Upper lobe of left lung (tissue), 6 donors: ENCODE measurements at regions not wholly inside any gene's neighbourhood (a gene's known extent, or its start where the extent isn't known, plus 50 kb on each side); places are given as distances from the start of the nearest gene placed in this dataset.
"Not testable (repeated sequence)": the region's sequence is repeated elsewhere in the genome, so short reads cannot be mapped to it uniquely, and the experiment has no call there.

Experiments used
- ATAC-seq, 2 donors: fragments of 200-7000 bp; cut with Tn5 transposase; one replicate each; pipeline ENCODE4 v1.9.1; 2022; ENCODE audit warnings: mild to moderate bottlenecking in 2 of 2, moderate library complexity in 2 of 2; ENCODE audit not compliant: low FRiP score in 2 of 2
- DNase-seq, 2 donors: peaks; one replicate each; pipeline ENCODE4 v3.0.0-alpha.2; 2019 to 2020
- H3K27ac ChIP-seq, 4 donors: fragments of 200-600 bp; sonication (generic); one replicate each; pipeline ENCODE4 v1.5.1; 2016 to 2019
- H3K27me3 ChIP-seq, 4 donors: fragments of 200-600 bp; sonication (generic); one replicate each; pipeline ENCODE4 v1.5.1; 2017 to 2019
- H3K36me3 ChIP-seq, 4 donors: fragments of 200-600 bp; sonication (generic); one replicate each; pipeline ENCODE4 v1.5.1; 2016 to 2019
- H3K4me1 ChIP-seq, 4 donors: fragments of 200-600 bp; sonication (generic); one replicate each; pipeline ENCODE4 v1.5.1; 2018 to 2019
- H3K4me3 ChIP-seq, 4 donors: fragments of 200-600 bp; sonication (generic); one replicate each; pipeline ENCODE4 v1.5.1; 2017 to 2019; ENCODE audit warnings: mild to moderate bottlenecking in 2 of 4, moderate library complexity in 1 of 4
- H3K9me3 ChIP-seq, 4 donors: fragments of 200-600 bp; sonication (generic); one replicate each; pipeline ENCODE4 v1.5.1; 2018 to 2019
- CTCF ChIP-seq, 6 experiments: fragments of 450-650 bp in 4 of 6; fragments of 200-600 bp in 2 of 6; sonication (generic) in 2 of 6; IDR thresholded peaks; one replicate each; pipeline ENCODE4 v1.5.1; 2016 to 2019; ENCODE audit warnings: antibody characterized with exemption in 6 of 6
- EP300 ChIP-seq, 4 donors: sonication (generic); formaldehyde crosslinking; IDR thresholded peaks; one replicate each; pipeline ENCODE4 v1.5.1; 2017; ENCODE audit warnings: antibody characterized with exemption in 4 of 4, control low read depth in 2 of 4
- POLR2A ChIP-seq, 4 donors: fragments of 450-650 bp; IDR thresholded peaks; one replicate each; pipeline ENCODE4 v1.5.1; 2016 to 2017; ENCODE audit warnings: antibody characterized with exemption in 4 of 4, mild to moderate bottlenecking in 2 of 4
- POLR2AphosphoS5 ChIP-seq, 2 donors: sonication (generic); formaldehyde crosslinking; IDR thresholded peaks; one replicate each; pipeline ENCODE4 v1.5.1; 2017; ENCODE audit warnings: antibody characterized with exemption in 2 of 2
- WGBS, 2 donors: methylation state at CpG; one replicate each; pipeline ENCODE4 v1.1.5; 2017 to 2018; 5-methylcytosine and 5-hydroxymethylcytosine counted together
- donor health status: DM: no; HTN: no; CAD: no; lungs with moderate emphysema.
- donor health status: DM: no; HTN: yes; CAD: no; lungs with severe emphysema.

DNA sequence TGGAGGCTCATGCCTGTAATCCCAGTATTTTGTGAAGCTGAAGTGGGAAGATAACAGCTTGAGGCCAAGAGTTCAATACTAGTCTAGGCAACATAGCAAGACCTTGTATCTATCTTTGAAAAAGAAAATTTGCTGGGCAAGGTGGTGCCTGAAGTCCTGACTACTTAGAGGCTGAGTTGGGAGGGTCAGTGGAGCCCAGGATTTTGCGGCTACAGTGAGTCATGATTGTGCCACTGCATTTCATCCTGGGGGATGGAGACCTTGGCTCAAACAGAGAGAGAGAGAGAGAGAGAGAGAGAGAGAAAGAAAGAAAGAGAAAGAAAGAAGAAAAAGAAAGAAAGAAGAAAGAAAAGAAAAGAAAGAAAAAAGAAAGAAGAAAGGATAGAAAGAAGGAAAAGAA, 1872.3 kb upstream of the PCDH20 start:
- Histone ChIP-seq H3K4me1 (no peaks in the 10 kb centered on the region), H3K27ac (no peak overlapping the region), H3K27me3 (no peaks in the 10 kb centered on the region), H3K36me3 (no peaks in the 10 kb centered on the region), H3K9me3 (peaks cover 0 to 9% (median 0%) of the 10 kb centered on the region in 4 donors), H3K4me3 (no peak overlapping the region)
- ATAC-seq (no peak), DNase-seq (no peak)
- no peak for TF ChIP-seq EP300 (IDR thresholded peaks at IDR 0.05)
- WGBS, 2 donors = 93 to 97% methylated on average over 1 of the region's 1 CpG

DNA sequence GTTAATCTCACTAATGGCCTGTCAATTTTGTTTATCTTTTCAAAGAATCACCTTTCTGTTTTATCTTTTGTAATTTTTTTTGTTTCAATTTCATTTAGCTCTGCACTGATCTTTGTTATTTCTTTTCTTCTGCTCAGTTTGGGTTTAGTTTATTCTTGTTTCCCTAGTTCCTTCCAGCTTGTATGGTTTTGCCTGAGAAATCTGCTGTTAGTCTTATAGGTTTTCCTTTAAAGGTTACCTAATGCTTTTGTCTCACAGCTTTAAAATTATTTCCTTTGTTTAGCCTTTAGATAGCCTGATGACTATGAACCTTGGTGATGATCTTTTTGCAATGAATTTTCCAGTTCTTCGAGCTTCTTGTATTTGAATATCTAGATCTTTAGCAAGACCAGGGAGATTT, 1869.8 kb upstream of the PCDH20 start:
- no peaks in the 10 kb centered on the region for H3K27me3 ChIP-seq
- DNase-seq = no peak
- ATAC-seq = no peak
- H3K4me3 ChIP-seq = no peak overlapping the region
- no peaks in the 10 kb centered on the region for H3K36me3 ChIP-seq
- WGBS, 2 donors = 79 to 87% methylated on average over 1 of the region's 1 CpG
- TF ChIP-seq POLR2AphosphoS5 (IDR thresholded peaks at IDR 0.05) (no peak), EP300 (IDR thresholded peaks at IDR 0.05) (no peak), POLR2A (IDR thresholded peaks at IDR 0.05) (no peak), CTCF (IDR thresholded peaks at IDR 0.05) (no peak)
- H3K4me1 ChIP-seq = no peaks in the 10 kb centered on the region
- H3K27ac ChIP-seq = no peak overlapping the region
- H3K9me3 ChIP-seq = peaks cover 0 to 9% (median 0%) of the 10 kb centered on the region in 4 donors

- H3K27me3 ChIP-seq = no peaks in the 10 kb centered on the region
- H3K4me3 ChIP-seq = no peak overlapping the region
- H3K27ac ChIP-seq = no peak overlapping the region
- no peaks in the 10 kb centered on the region for H3K36me3 ChIP-seq
- ATAC-seq = no peak
- H3K9me3 ChIP-seq = no peaks in the 10 kb centered on the region
- TF ChIP-seq POLR2AphosphoS5 (IDR thresholded peaks at IDR 0.05) (no peak), CTCF (IDR thresholded peaks at IDR 0.05) (no peak), EP300 (IDR thresholded peaks at IDR 0.05) (no peak), POLR2A (IDR thresholded peaks at IDR 0.05) (no peak)
- WGBS, 2 donors = 38 to 85% methylated on average over 2 of the region's 2 CpGs
- DNase-seq = no peak
- no peaks in the 10 kb centered on the region for H3K4me1 ChIP-seq
Measured at GRCh38 chr13:63279136-63279535, 1863.5 kb upstream of the PCDH20 start.

GRCh38 chr13:63274772-63275171, 1859.1 kb upstream of the PCDH20 start:
- no peak for ATAC-seq
- WGBS, 2 donors = 57 to 68% methylated on average over 1 of the region's 1 CpG
- Histone ChIP-seq H3K27ac (no peak overlapping the region), H3K9me3 (no peaks in the 10 kb centered on the region), H3K27me3 (no peaks in the 10 kb centered on the region), H3K36me3 (no peaks in the 10 kb centered on the region), H3K4me1 (no peaks in the 10 kb centered on the region), H3K4me3 (no peak overlapping the region)
- no peak for TF ChIP-seq EP300 (IDR thresholded peaks at IDR 0.05)
- TF ChIP-seq POLR2AphosphoS5 (IDR thresholded peaks at IDR 0.05) = no peak
- no peak for TF ChIP-seq POLR2A (IDR thresholded peaks at IDR 0.05)
- TF ChIP-seq CTCF (IDR thresholded peaks at IDR 0.05) = no peak
- no peak for DNase-seq

DNA sequence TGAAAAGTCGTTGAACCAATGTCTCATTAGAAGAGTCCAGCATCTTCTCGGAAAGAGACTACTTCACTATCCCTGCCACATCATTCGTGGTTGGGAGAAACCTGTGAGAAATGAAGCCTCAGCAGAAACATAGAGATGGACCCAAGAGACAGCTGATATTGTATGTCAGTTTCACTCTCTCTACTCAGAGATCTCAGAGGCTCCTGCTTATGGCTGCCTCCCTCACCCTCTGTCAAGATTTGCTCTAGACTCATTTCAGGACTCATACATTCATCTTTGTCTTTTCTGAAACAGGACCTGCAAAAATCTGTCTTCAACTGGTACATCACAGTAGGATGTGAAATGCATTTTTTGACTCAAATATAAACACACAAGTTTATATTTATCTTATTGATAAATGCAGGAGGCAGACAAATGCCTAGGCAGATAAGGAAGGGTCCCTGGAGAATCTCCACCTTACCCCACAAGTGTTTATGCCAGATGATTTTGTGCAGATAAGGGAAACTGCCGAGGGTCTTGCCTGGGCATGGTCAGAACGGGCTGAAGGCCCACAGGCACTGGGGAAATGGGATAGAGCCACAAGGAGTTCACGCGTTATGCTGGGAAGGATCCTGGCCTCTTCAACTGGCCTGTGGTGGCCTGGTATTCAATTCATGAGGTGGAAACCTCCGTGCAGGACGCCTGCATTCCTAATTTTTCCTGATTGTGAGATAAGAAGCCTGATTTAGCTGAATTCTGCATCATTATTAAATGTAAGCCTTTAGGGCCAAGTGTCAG, 1834.0 kb upstream of the PCDH20 start:
- Histone ChIP-seq H3K4me1 (no peaks in the 10 kb centered on the region), H3K9me3 (no peaks in the 10 kb centered on the region), H3K36me3 (no peaks in the 10 kb centered on the region), H3K27me3 (no peaks in the 10 kb centered on the region), H3K27ac (no peak overlapping the region), H3K4me3 (no peak overlapping the region)
- no peak for TF ChIP-seq POLR2AphosphoS5 (IDR thresholded peaks at IDR 0.05)
- no peak for TF ChIP-seq EP300 (IDR thresholded peaks at IDR 0.05)
- WGBS, 2 donors = 71 to 76% methylated on average over 9 of the region's 9 CpGs
- ATAC-seq (no peak), DNase-seq (no peak)

- not testable (repeated sequence) for H3K27me3 ChIP-seq, H3K4me1 ChIP-seq, H3K4me3 ChIP-seq, H3K36me3 ChIP-seq, H3K9me3 ChIP-seq, ATAC-seq, H3K27ac ChIP-seq, DNase-seq
- 90 to 95% methylated on average over 15 of the region's 15 CpGs for WGBS, 2 donors
Measured at GRCh38 chr13:63236667-63237396, 1821.2 kb upstream of the PCDH20 start.

DNA sequence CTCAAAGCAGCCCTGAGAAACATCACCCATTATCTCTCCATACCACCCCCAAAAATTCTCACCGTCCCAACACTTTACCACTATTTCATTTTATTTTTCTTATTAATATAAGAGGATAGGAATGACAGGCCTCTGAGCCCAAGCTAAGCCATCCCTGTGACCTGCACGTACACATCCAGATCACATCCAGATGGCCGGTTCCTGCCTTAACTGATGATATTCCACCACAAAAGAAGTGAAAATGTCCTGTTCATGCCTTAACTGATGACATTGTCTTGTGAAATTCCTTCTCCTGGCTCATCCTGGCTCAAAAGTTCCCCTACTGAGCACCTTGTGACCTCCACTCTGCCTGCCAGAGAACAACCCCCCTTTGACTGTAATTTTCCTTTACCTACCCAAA, 1802.9 kb upstream of the PCDH20 start:
- WGBS, 2 donors = 88 to 98% methylated on average over 3 of the region's 3 CpGs
- not testable (repeated sequence) for H3K27ac ChIP-seq, DNase-seq, H3K9me3 ChIP-seq, ATAC-seq, H3K4me1 ChIP-seq, H3K27me3 ChIP-seq, H3K36me3 ChIP-seq, H3K4me3 ChIP-seq
